ENCODE measurements at regions not wholly inside any gene's neighbourhood (a gene's known extent, or its start where the extent isn't known, plus 50 kb on each side); places are given as distances from the start of the nearest gene placed in this dataset.

DNA sequence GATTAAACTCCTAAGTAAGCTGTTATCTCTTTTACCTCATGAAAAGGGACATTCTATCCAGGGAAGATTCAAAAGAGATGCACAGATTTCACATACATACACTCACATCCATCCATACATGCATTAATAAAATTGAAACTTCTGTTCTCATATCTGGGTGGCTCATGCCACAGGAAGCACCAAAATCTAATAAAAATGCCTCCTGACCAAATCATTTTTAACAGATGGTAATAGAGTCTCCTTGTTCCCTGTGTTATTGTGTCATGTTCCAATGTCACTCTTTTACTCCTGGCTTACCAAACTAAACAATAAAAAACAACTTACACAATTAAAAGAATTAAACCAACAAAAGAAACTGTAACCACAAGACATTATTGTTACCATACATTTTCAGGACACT, 742.1 kb upstream of the MANEA start:
- Histone ChIP-seq H3K9me3 (replicated peaks; ENCODE audit: control insufficient read depth, insufficient read depth, low read length) (no peaks in the 10 kb centered on the region), H3K4me3 (replicated peaks in 1 of 3; ENCODE audit: insufficient read depth in 1 of 3, low read depth in 1 of 3, low read length in 3 of 3) (no peak overlapping the region), H3K79me2 (ENCODE audit: control insufficient read depth, insufficient read depth, low read length) (no peaks in the 10 kb centered on the region), H3K27me3 (ENCODE audit: control insufficient read depth in 2 of 2, insufficient read depth in 2 of 2, low read length in 2 of 2) (no peaks in the 10 kb centered on the region), H2AFZ (ENCODE audit: low read depth, low read length) (no peak overlapping the region), H3K4me2 (ENCODE audit: insufficient read depth, low read length) (no peak overlapping the region), H3K36me3 (ENCODE audit: control insufficient read depth in 2 of 2, extremely low read depth in 1 of 2, insufficient read depth in 2 of 2, low read length in 2 of 2) (no peaks in the 10 kb centered on the region), H4K20me1 (replicated peaks; ENCODE audit: control insufficient read depth, extremely low read depth, insufficient read depth, low read length) (no peaks in the 10 kb centered on the region), H3K9me1 (replicated peaks; ENCODE audit: control insufficient read depth, extremely low read depth, insufficient read depth, low read length) (no peaks in the 10 kb centered on the region), H3K9ac (replicated peaks; ENCODE audit: extremely low read depth, insufficient read depth, low read length) (no peak overlapping the region), H3K4me1 (ENCODE audit: control insufficient read depth, extremely low read depth, insufficient read depth, low read length) (no peaks in the 10 kb centered on the region), H3K27ac (ENCODE audit: insufficient read depth, low read depth, low read length) (no peak overlapping the region)
- BruUV-seq (replicated peaks): no TSS peak
- FAIRE-seq (no peak), DNase-seq (ENCODE audit: low read depth, low spot score) (no peak)
- dilution Hi-C loops (cut with MboI; ENCODE audit: extremely low pct_ligation_motif_present, low sequenced_read_pairs) (no loop called here), intact Hi-C loops (cut with micrococcal nuclease) (no loop called here)
- POLR2A ChIA-PET: no interaction called here
- CTCF ChIA-PET: no interaction called here
- TF ChIP-seq, protein P1, sequence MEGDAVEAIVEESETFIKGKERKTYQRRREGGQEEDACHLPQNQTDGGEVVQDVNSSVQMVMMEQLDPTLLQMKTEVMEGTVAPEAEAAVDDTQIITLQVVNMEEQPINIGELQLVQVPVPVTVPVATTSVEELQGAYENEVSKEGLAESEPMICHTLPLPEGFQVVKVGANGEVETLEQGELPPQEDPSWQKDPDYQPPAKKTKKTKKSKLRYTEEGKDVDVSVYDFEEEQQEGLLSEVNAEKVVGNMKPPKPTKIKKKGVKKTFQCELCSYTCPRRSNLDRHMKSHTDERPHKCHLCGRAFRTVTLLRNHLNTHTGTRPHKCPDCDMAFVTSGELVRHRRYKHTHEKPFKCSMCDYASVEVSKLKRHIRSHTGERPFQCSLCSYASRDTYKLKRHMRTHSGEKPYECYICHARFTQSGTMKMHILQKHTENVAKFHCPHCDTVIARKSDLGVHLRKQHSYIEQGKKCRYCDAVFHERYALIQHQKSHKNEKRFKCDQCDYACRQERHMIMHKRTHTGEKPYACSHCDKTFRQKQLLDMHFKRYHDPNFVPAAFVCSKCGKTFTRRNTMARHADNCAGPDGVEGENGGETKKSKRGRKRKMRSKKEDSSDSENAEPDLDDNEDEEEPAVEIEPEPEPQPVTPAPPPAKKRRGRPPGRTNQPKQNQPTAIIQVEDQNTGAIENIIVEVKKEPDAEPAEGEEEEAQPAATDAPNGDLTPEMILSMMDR (IDR thresholded peaks at IDR 0.05; ENCODE audit: extremely low read depth in 1 of 2, insufficient read depth in 1 of 2, low read depth in 1 of 2, low read length in 2 of 2): no peak
- TF ChIP-seq JUN (IDR thresholded peaks at IDR 0.05; ENCODE audit: borderline replicate concordance, insufficient read depth, insufficient read length, low read depth) (no peak), MYC (IDR thresholded peaks at IDR 0.05; ENCODE audit: low read depth, low read length) (no peak), POLR2A (IDR thresholded peaks at IDR 0.05; ENCODE audit: low read depth, low read length) (no peak), POLR2AphosphoS5 (IDR thresholded peaks at IDR 0.05; ENCODE audit: insufficient read depth, low read depth, low read length) (no peak), GATA2 (IDR thresholded peaks at IDR 0.05; ENCODE audit: insufficient read depth, insufficient read length, low read depth, low read length) (no peak), FOS (IDR thresholded peaks at IDR 0.05; ENCODE audit: borderline replicate concordance, insufficient read depth, low read length) (no peak), EZH2 (IDR thresholded peaks at IDR 0.05; ENCODE audit: borderline replicate concordance, low read depth, low read length, severe bottlenecking) (no peak)
- TF ChIP-seq, protein P2, sequence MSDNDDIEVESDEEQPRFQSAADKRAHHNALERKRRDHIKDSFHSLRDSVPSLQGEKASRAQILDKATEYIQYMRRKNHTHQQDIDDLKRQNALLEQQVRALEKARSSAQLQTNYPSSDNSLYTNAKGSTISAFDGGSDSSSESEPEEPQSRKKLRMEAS (IDR thresholded peaks at IDR 0.05; ENCODE audit: insufficient read depth, insufficient read length): no peak
